Endothelial cell of hepatic sinusoid (primary cell): ENCODE measurements at regions not wholly inside any gene's neighbourhood (a gene's known extent, or its start where the extent isn't known, plus 50 kb on each side); places are given as distances from the start of the nearest gene placed in this dataset.

Source experiments
- in situ Hi-C: cut with HindIII; loops from 2 replicates; pipeline ENCODE4 v1.10.0; 2017; ENCODE audit warnings: low sequenced_read_pairs

GRCh38 chr12:92585115-92585727 is 117.6 kb upstream of the PLEKHG7 start:
- in situ Hi-C loops, result no loop called here

- in situ Hi-C loops, result no loop called here
Observed at GRCh38 chr12:92583910-92584309, 118.9 kb upstream of the PLEKHG7 start.

GRCh38 chr12:92582893-92583292 is 119.9 kb upstream of the PLEKHG7 start:
- in situ Hi-C loops, result no loop called here

- in situ Hi-C loops, result no loop called here
Observed at GRCh38 chr12:92582475-92582874, 120.3 kb upstream of the PLEKHG7 start.

GRCh38 chr12:92581604-92582003 is 121.2 kb upstream of the PLEKHG7 start:
- in situ Hi-C loops, result no loop called here

GRCh38 chr12:92574911-92575570 is 127.7 kb upstream of the PLEKHG7 start:
- in situ Hi-C loops, result no loop called here

GRCh38 chr12:92574051-92574783 is 128.6 kb upstream of the PLEKHG7 start:
- in situ Hi-C loops, result no loop called here

- in situ Hi-C loops, result no loop called here
Observed at GRCh38 chr12:92573104-92573503, 129.7 kb upstream of the PLEKHG7 start.

GRCh38 chr12:92571844-92572543 is 130.8 kb upstream of the PLEKHG7 start:
- in situ Hi-C loops, result no loop called here

- in situ Hi-C loops, result no loop called here
Observed at GRCh38 chr12:92571169-92571568, 131.6 kb upstream of the PLEKHG7 start.

- in situ Hi-C loops, result no loop called here
Observed at GRCh38 chr12:92570056-92570753, 132.6 kb upstream of the PLEKHG7 start.

GRCh38 chr12:92568691-92569090 is 134.1 kb upstream of the PLEKHG7 start:
- in situ Hi-C loops, result no loop called here

- in situ Hi-C loops, result no loop called here
Observed at GRCh38 chr12:92566448-92567019, 136.3 kb upstream of the PLEKHG7 start.

- in situ Hi-C loops, result no loop called here
Observed at GRCh38 chr12:92563819-92564218, 139.0 kb upstream of the PLEKHG7 start.

- in situ Hi-C loops, result no loop called here
Observed at GRCh38 chr12:92562063-92562734, 140.6 kb upstream of the PLEKHG7 start.

- in situ Hi-C loops, result no loop called here
Observed at GRCh38 chr12:92561543-92561899, 141.3 kb upstream of the PLEKHG7 start.

GRCh38 chr12:92560713-92561542 is 141.9 kb upstream of the PLEKHG7 start:
- in situ Hi-C loops, result no loop called here

GRCh38 chr12:92558806-92559205 is 144.0 kb upstream of the PLEKHG7 start:
- in situ Hi-C loops, result no loop called here

- in situ Hi-C loops, result no loop called here
Observed at GRCh38 chr12:92558215-92558773, 144.5 kb upstream of the PLEKHG7 start.
